Lower leg skin (tissue), 4 donors: ENCODE measurements at regions not wholly inside any gene's neighbourhood (a gene's known extent, or its start where the extent isn't known, plus 50 kb on each side); places are given as distances from the start of the nearest gene placed in this dataset.

Experiments used
- DNase-seq, 2 donors: peaks; one replicate each; pipeline ENCODE4 v3.0.0-alpha.2; 2019; ENCODE audit warnings: low spot score in 2 of 2
- H3K4me3 ChIP-seq: fragments of 200-600 bp; sonication (generic); 2 replicates; pipeline ENCODE4 v1.5.1; 2017; ENCODE audit warnings: mild to moderate bottlenecking, low read depth; ENCODE audit not compliant: poor library complexity, severe bottlenecking
- CTCF ChIP-seq, 3 donors: fragments of 450-650 bp; IDR thresholded peaks; one replicate each; pipeline ENCODE4 v1.5.1; 2016; ENCODE audit warnings: antibody characterized with exemption in 3 of 3, mild to moderate bottlenecking in 3 of 3, moderate library complexity in 2 of 3
- POLR2A ChIP-seq, 2 donors: fragments of 450-650 bp; IDR thresholded peaks; one replicate each; pipeline ENCODE4 v1.6.1; 2016 to 2017; ENCODE audit warnings: antibody characterized with exemption in 2 of 2, mild to moderate bottlenecking in 1 of 2, moderate library complexity in 1 of 2
- WGBS, 2 donors: methylation state at CpG; one replicate each; pipeline ENCODE4 v1.1.5; 2018; 5-methylcytosine and 5-hydroxymethylcytosine counted together
- intact Hi-C: fragments of 100-400 bp; cut with DNase I; formaldehyde crosslinking; loops from one replicate; pipeline ENCODE4 v1.15.0; 2023; ENCODE audit warnings: low total_unique reads

- intact Hi-C loops, result no loop called here
Measured at GRCh38 chr1:199264283-199264682, 625.4 kb downstream of the PTPRC start.

GRCh38 chr1:199264911-199265310, 626.1 kb downstream of the PTPRC start:
- intact Hi-C loops, result no loop called here
- 35 to 38% methylated on average over 1 of the region's 1 CpG for WGBS, 2 donors
- H3K4me3 ChIP-seq, result no peak overlapping the region
- TF ChIP-seq CTCF (IDR thresholded peaks at IDR 0.05), result no peak
- no peak for TF ChIP-seq POLR2A (IDR thresholded peaks at IDR 0.05)
- no peak for DNase-seq

More at GRCh38 chr1:199264283-199264682, 625.4 kb downstream of the PTPRC start:
- 90 to 92% methylated on average over 2 of the region's 2 CpGs for WGBS, 2 donors
- H3K4me3 ChIP-seq, result no peak overlapping the region
- TF ChIP-seq POLR2A (IDR thresholded peaks at IDR 0.05), result no peak
- DNase-seq, result no peak

GRCh38 chr1:199265319-199265718, 626.5 kb downstream of the PTPRC start:
- no peak overlapping the region for H3K4me3 ChIP-seq
- no peak for DNase-seq
- intact Hi-C loops, result no loop called here
- WGBS, 2 donors, result 86 to 88% methylated on average over 3 of the region's 3 CpGs
- TF ChIP-seq CTCF (IDR thresholded peaks at IDR 0.05) (no peak), POLR2A (IDR thresholded peaks at IDR 0.05) (no peak)

GRCh38 chr1:199269241-199269640, 630.4 kb downstream of the PTPRC start:
- no peak for DNase-seq
- intact Hi-C loops, result no loop called here
- H3K4me3 ChIP-seq, result no peak overlapping the region
- TF ChIP-seq POLR2A (IDR thresholded peaks at IDR 0.05), result no peak
- no peak for TF ChIP-seq CTCF (IDR thresholded peaks at IDR 0.05)
- 91 to 93% methylated on average over 3 of the region's 3 CpGs for WGBS, 2 donors

- no peak overlapping the region for H3K4me3 ChIP-seq
- TF ChIP-seq CTCF (IDR thresholded peaks at IDR 0.05) (no peak), POLR2A (IDR thresholded peaks at IDR 0.05) (no peak)
- intact Hi-C loops, result no loop called here
- 28 to 30% methylated on average over 3 of the region's 3 CpGs for WGBS, 2 donors
- DNase-seq, result no peak
Measured at GRCh38 chr1:199272139-199272544, 633.3 kb downstream of the PTPRC start.

GRCh38 chr1:199272628-199273086, 633.8 kb downstream of the PTPRC start:
- DNase-seq, result no peak
- WGBS, 2 donors, result 11 to 13% methylated on average over 3 of the region's 3 CpGs
- intact Hi-C loops, result no loop called here
- no peak for TF ChIP-seq POLR2A (IDR thresholded peaks at IDR 0.05)
- TF ChIP-seq CTCF (IDR thresholded peaks at IDR 0.05), result no peak
- H3K4me3 ChIP-seq, result no peak overlapping the region
